H1 (cell line): ENCODE measurements at regions not wholly inside any gene's neighbourhood (a gene's known extent, or its start where the extent isn't known, plus 50 kb on each side); places are given as distances from the start of the nearest gene placed in this dataset.

Source experiments
- BCL11A ChIP-seq, 2 experiments: IDR thresholded peaks; one replicate each; pipeline ENCODE4 v1.6.1; 2011; ENCODE audit warnings: low read depth in 2 of 2, low read length in 2 of 2, mild to moderate bottlenecking in 2 of 2
- EP300 ChIP-seq, 2 experiments: IDR thresholded peaks; 1 replicate in 1 of 2; 2 replicates in 1 of 2; pipeline ENCODE4 v1.6.1; 2011 to 2012; ENCODE audit warnings: low read depth in 2 of 2, low read length in 2 of 2, mild to moderate bottlenecking in 2 of 2, borderline replicate concordance in 1 of 2, inconsistent platforms in 1 of 2, moderate library complexity in 1 of 2
- HDAC6 ChIP-seq: IDR thresholded peaks from one replicate; pipeline ENCODE4 v1.7.1; 2012; ENCODE audit warnings: low read depth, mild to moderate bottlenecking, inconsistent platforms, low read length, moderate library complexity
- TF ChIP-seq, protein P1 (sequence below): IDR thresholded peaks from 2 replicates; pipeline ENCODE4 v1.6.1; 2011; ENCODE audit warnings: low read length, improper control_type of control experiment

DNA sequence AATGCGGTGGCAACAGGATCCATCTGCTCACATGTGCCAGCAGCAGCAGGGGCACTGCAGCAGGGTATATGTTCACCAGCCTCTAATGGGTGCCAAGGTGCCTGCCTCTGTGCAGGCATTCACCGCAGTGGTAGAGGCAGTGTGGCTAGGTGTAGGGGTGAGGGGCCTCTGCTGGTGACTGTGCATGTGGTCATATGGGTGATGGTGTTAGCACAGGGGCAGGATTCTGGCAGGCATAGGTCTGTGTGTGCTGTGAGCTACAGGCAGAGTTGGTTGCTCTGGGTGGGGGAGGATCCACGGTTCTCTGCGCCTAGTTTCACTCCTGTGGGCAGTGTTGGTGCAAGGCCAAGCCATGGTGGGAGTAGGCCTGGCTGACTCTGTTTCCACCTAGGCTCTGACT is 566.5 kb upstream of the GNPDA2 start (continued):
- TF ChIP-seq, protein P1, sequence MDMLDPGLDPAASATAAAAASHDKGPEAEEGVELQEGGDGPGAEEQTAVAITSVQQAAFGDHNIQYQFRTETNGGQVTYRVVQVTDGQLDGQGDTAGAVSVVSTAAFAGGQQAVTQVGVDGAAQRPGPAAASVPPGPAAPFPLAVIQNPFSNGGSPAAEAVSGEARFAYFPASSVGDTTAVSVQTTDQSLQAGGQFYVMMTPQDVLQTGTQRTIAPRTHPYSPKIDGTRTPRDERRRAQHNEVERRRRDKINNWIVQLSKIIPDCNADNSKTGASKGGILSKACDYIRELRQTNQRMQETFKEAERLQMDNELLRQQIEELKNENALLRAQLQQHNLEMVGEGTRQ = no peak
- no peak for TF ChIP-seq EP300 (IDR thresholded peaks at IDR 0.05; ENCODE audit: borderline replicate concordance in 1 of 2, low read depth in 2 of 2, low read length in 2 of 2)
- TF ChIP-seq HDAC6 = no peak
- TF ChIP-seq BCL11A (IDR thresholded peaks at IDR 0.05; ENCODE audit: low read depth in 2 of 2, low read length in 2 of 2) = no peak
